Activated CD4-positive, alpha-beta T cell treated with anti-CD3 and anti-CD28 coated beads for 36 hours (primary cell): ENCODE measurements at regions not wholly inside any gene's neighbourhood (a gene's known extent, or its start where the extent isn't known, plus 50 kb on each side); places are given as distances from the start of the nearest gene placed in this dataset.
"Not testable (repeated sequence)": the region's sequence is repeated elsewhere in the genome, so short reads cannot be mapped to it uniquely, and the experiment has no call there.

ENCODE experiments used
- ATAC-seq: fragments of 200-7000 bp; cut with Tn5 transposase; one replicate; pipeline ENCODE4 v1.10.0; 2021; ENCODE audit warnings: mild to moderate bottlenecking, moderate library complexity
- CTCF ChIA-PET: fragments of 350-600 bp; sonication (Branson Sonifier 250); formaldehyde crosslinking; loops from one replicate; lab custom pipeline; 2021; ENCODE audit warnings: antibody characterized with exemption; lab: Charles Lee
- POLR2A ChIA-PET: fragments of 350-600 bp; sonication (Branson Sonifier 250); formaldehyde crosslinking; loops from one replicate; lab custom pipeline; 2021; ENCODE audit warnings: antibody characterized with exemption, inconsistent platforms; lab: Charles Lee
- DNase-seq: peaks from one replicate; pipeline ENCODE4 v3.0.0-alpha.2; 2020
- H3K27ac Mint-ChIP-seq: one replicate; pipeline ENCODE4 v1.8.0; 2021; ENCODE audit warnings: mixed read lengths
- H3K27me3 Mint-ChIP-seq: one replicate; pipeline ENCODE4 v1.8.0; 2021; ENCODE audit warnings: mixed read lengths
- H3K36me3 Mint-ChIP-seq: one replicate; pipeline ENCODE4 v1.8.0; 2021; ENCODE audit warnings: low read depth, mixed read lengths
- H3K4me1 Mint-ChIP-seq: one replicate; pipeline ENCODE4 v1.8.0; 2021; ENCODE audit warnings: mixed read lengths
- H3K4me3 Mint-ChIP-seq: one replicate; pipeline ENCODE4 v1.8.0; 2021; ENCODE audit warnings: mild to moderate bottlenecking, moderate library complexity, mixed read lengths
- H3K9me3 Mint-ChIP-seq: one replicate; pipeline ENCODE4 v1.8.0; 2021; ENCODE audit warnings: low read depth, mixed read lengths
- intact Hi-C, 2 experiments: fragments of 100-400 bp; cut with DNase I in 1 of 2; cut with micrococcal nuclease in 1 of 2; formaldehyde crosslinking; loops; one replicate each; pipeline versions ENCODE4 v1.14.2 to v1.15.1; 2022 to 2024; cut with DNase I, micrococcal nuclease

GRCh38 chr14:98203421-98203820 lies 1068.6 kb downstream of the BCL11B start:
- H3K9me3 Mint-ChIP-seq, result no peaks in the 10 kb centered on the region
- H3K27me3 Mint-ChIP-seq, result no peaks in the 10 kb centered on the region
- peak overlapping the region; percentile 91 for H3K27ac Mint-ChIP-seq
- ATAC-seq (no peak), DNase-seq (no peak)
- H3K4me3 Mint-ChIP-seq, result peak overlapping the region; percentile 68
- ChIA-PET POLR2A (interaction anchor here (0.9 kb wide), 1 partner anchor 27 kb away, joined by 3 read pairs; no protein-coding TSS in a partner anchor), CTCF (no interaction called here)
- peaks cover 88% of the 10 kb centered on the region for H3K4me1 Mint-ChIP-seq
- intact Hi-C loops, result no loop called here
- H3K36me3 Mint-ChIP-seq, result peaks cover 3% of the 10 kb centered on the region

GRCh38 chr14:98204139-98204538 lies 1067.9 kb downstream of the BCL11B start:
- ATAC-seq, result peak; percentile 25
- H3K27me3 Mint-ChIP-seq, result no peaks in the 10 kb centered on the region
- intact Hi-C loops, result no loop called here

GRCh38 chr14:98207415-98207814 lies 1064.6 kb downstream of the BCL11B start:
- POLR2A ChIA-PET, result no interaction called here
- DNase-seq (no peak), ATAC-seq (no peak)
- H3K4me1 Mint-ChIP-seq, result peaks cover 90% of the 10 kb centered on the region
- peaks cover 4% of the 10 kb centered on the region for H3K36me3 Mint-ChIP-seq
- intact Hi-C loops, result no loop called here
- no peaks in the 10 kb centered on the region for H3K9me3 Mint-ChIP-seq
- H3K27ac Mint-ChIP-seq, result peak overlapping the region; percentile 95
- no peaks in the 10 kb centered on the region for H3K27me3 Mint-ChIP-seq
- H3K4me3 Mint-ChIP-seq, result peak overlapping the region; percentile 25
- CTCF ChIA-PET, result no interaction called here

More at GRCh38 chr14:98204139-98204538, 1067.9 kb downstream of the BCL11B start:
- H3K27ac Mint-ChIP-seq, result peak overlapping the region; percentile 91
- H3K4me3 Mint-ChIP-seq, result peak overlapping the region; percentile 68
- POLR2A ChIA-PET, result interaction anchor here (0.6 kb wide), 1 partner anchor 8 kb away, joined by 6 read pairs; no protein-coding TSS in a partner anchor
- CTCF ChIA-PET, result interaction anchor here (1.2 kb wide), 1 partner anchor 8 kb away, joined by 6 read pairs; no protein-coding TSS in a partner anchor
- DNase-seq, result no peak
- peaks cover 3% of the 10 kb centered on the region for H3K36me3 Mint-ChIP-seq
- H3K9me3 Mint-ChIP-seq, result no peaks in the 10 kb centered on the region
- H3K4me1 Mint-ChIP-seq, result peaks cover 88% of the 10 kb centered on the region

GRCh38 chr14:98208211-98208611 lies 1063.8 kb downstream of the BCL11B start:
- Mint-ChIP-seq H3K4me1 (peaks cover 93% of the 10 kb centered on the region), H3K27ac (peak overlapping the region; percentile 95), H3K4me3 (peak overlapping the region; percentile 25), H3K36me3 (peaks cover 4% of the 10 kb centered on the region), H3K9me3 (no peaks in the 10 kb centered on the region), H3K27me3 (no peaks in the 10 kb centered on the region)
- CTCF ChIA-PET, result interaction anchor here (1.5 kb wide), 1 partner anchor 68 kb away, joined by 3 read pairs; no protein-coding TSS in a partner anchor
- DNase-seq (no peak), ATAC-seq (no peak)
- POLR2A ChIA-PET, result interaction anchor here (0.6 kb wide), 1 partner anchor 12 kb away, joined by 9 read pairs; no protein-coding TSS in a partner anchor
- intact Hi-C loops, result no loop called here

GRCh38 chr14:98208943-98209342 lies 1063.1 kb downstream of the BCL11B start:
- peaks cover 92% of the 10 kb centered on the region for H3K4me1 Mint-ChIP-seq
- DNase-seq (no peak), ATAC-seq (no peak)
- H3K27me3 Mint-ChIP-seq, result no peaks in the 10 kb centered on the region
- no peak overlapping the region for H3K4me3 Mint-ChIP-seq
- intact Hi-C loops, result no loop called here
- peak overlapping the region; percentile 95 for H3K27ac Mint-ChIP-seq
- ChIA-PET CTCF (interaction anchor here (1.1 to 1.5 kb wide), 4 partner anchors 9 to 69 kb away, joined by 3 to 6 read pairs (median 4); no protein-coding TSS in a partner anchor), POLR2A (no interaction called here)
- no peaks in the 10 kb centered on the region for H3K9me3 Mint-ChIP-seq
- peaks cover 4% of the 10 kb centered on the region for H3K36me3 Mint-ChIP-seq

- Mint-ChIP-seq H3K36me3 (peaks cover 4% of the 10 kb centered on the region), H3K4me1 (peaks cover 91% of the 10 kb centered on the region), H3K4me3 (peak overlapping the region; percentile 60), H3K27me3 (no peaks in the 10 kb centered on the region), H3K9me3 (no peaks in the 10 kb centered on the region), H3K27ac (peak overlapping the region; percentile 95)
- ATAC-seq (peak; percentile 70), DNase-seq (peak; percentile 73)
- ChIA-PET POLR2A (interaction anchor here (0.6 kb wide), 3 partner anchors 12 to 89 kb away, joined by 3 read pairs; no protein-coding TSS in a partner anchor), CTCF (interaction anchor here (0.7 to 1.5 kb wide), 7 partner anchors 9 to 73 kb away, joined by 3 to 6 read pairs (median 4); no protein-coding TSS in a partner anchor)
- intact Hi-C loops, result no loop called here
Measured at GRCh38 chr14:98210045-98210672, 1061.8 kb downstream of the BCL11B start.

- Mint-ChIP-seq H3K4me3 (no peak overlapping the region), H3K9me3 (no peaks in the 10 kb centered on the region), H3K4me1 (peaks cover 35% of the 10 kb centered on the region), H3K27me3 (no peaks in the 10 kb centered on the region), H3K27ac (no peak overlapping the region), H3K36me3 (no peaks in the 10 kb centered on the region)
- ATAC-seq (no peak), DNase-seq (no peak)
- POLR2A ChIA-PET, result no interaction called here
- CTCF ChIA-PET, result interaction anchor here (1.2 kb wide), 1 partner anchor 31 kb away, joined by 4 read pairs; no protein-coding TSS in a partner anchor
- intact Hi-C loops, result no loop called here
Measured at GRCh38 chr14:98217530-98217929, 1054.5 kb downstream of the BCL11B start.

GRCh38 chr14:98218218-98218617 lies 1053.8 kb downstream of the BCL11B start:
- intact Hi-C loops, result loop anchor here in 1 of 2 experiments (2.0 kb wide), 1 partner anchor 23 kb away; no protein-coding TSS in a partner anchor
- H3K9me3 Mint-ChIP-seq, result no peaks in the 10 kb centered on the region
- CTCF ChIA-PET, result interaction anchor here (1.2 to 1.3 kb wide), 2 partner anchors 9 to 32 kb away, joined by 4 read pairs; no protein-coding TSS in a partner anchor
- H3K4me3 Mint-ChIP-seq, result no peak overlapping the region
- ATAC-seq, result no peak
- H3K36me3 Mint-ChIP-seq, result no peaks in the 10 kb centered on the region
- POLR2A ChIA-PET, result no interaction called here
- no peak for DNase-seq
- H3K27ac Mint-ChIP-seq, result no peak overlapping the region
- no peaks in the 10 kb centered on the region for H3K27me3 Mint-ChIP-seq
- H3K4me1 Mint-ChIP-seq, result peaks cover 37% of the 10 kb centered on the region

- Mint-ChIP-seq H3K27ac (no peak overlapping the region), H3K4me1 (peaks cover 36% of the 10 kb centered on the region), H3K27me3 (no peaks in the 10 kb centered on the region), H3K36me3 (no peaks in the 10 kb centered on the region), H3K4me3 (no peak overlapping the region), H3K9me3 (no peaks in the 10 kb centered on the region)
- POLR2A ChIA-PET, result no interaction called here
- DNase-seq (peak; percentile 63), ATAC-seq (peak; percentile 85)
- CTCF ChIA-PET, result interaction anchor here (1.3 to 1.6 kb wide), 2 partner anchors 10 kb away, joined by 4 read pairs; no protein-coding TSS in a partner anchor
- intact Hi-C loops, result loop anchor here (1.0 to 10.0 kb wide), 6 partner anchors 15 to 1053 kb away; partner anchors contain the start of gene BCL11B (in 1 of the 2)
Measured at GRCh38 chr14:98219638-98220037, 1052.4 kb downstream of the BCL11B start.

GRCh38 chr14:98223106-98223505 lies 1048.9 kb downstream of the BCL11B start:
- Mint-ChIP-seq H3K4me1 (peaks cover 66% of the 10 kb centered on the region), H3K27ac (peak overlapping the region; percentile 87), H3K27me3 (no peaks in the 10 kb centered on the region), H3K9me3 (peaks cover 8% of the 10 kb centered on the region), H3K4me3 (peak overlapping the region; percentile 49), H3K36me3 (peaks cover 11% of the 10 kb centered on the region)
- DNase-seq (no peak), ATAC-seq (no peak)
- CTCF ChIA-PET, result interaction anchor here (0.7 to 1.0 kb wide), 2 partner anchors 43 to 83 kb away, joined by 3 read pairs; no protein-coding TSS in a partner anchor
- intact Hi-C loops, result loop anchor here (5.0 to 10.0 kb wide), 3 partner anchors 248 to 1049 kb away; partner anchors contain the start of gene BCL11B (in 1 of the 2)
- POLR2A ChIA-PET, result no interaction called here

GRCh38 chr14:98223710-98224109 lies 1048.3 kb downstream of the BCL11B start:
- H3K27me3 Mint-ChIP-seq, POLR2A ChIA-PET, H3K9me3 Mint-ChIP-seq: not testable (repeated sequence)
- Mint-ChIP-seq H3K4me1 (peaks cover 72% of the 10 kb centered on the region), H3K36me3 (peaks cover 11% of the 10 kb centered on the region), H3K4me3 (peak overlapping the region; percentile 49), H3K27ac (peak overlapping the region; percentile 87)
- CTCF ChIA-PET, result interaction anchor here (0.6 to 1.1 kb wide), 4 partner anchors 8 to 388 kb away, joined by 3 to 4 read pairs (median 3); no protein-coding TSS in a partner anchor
- DNase-seq (peak; percentile 53), ATAC-seq (peak; percentile 63)
- intact Hi-C loops, result loop anchor here (5.0 to 10.0 kb wide), 3 partner anchors 249 to 1049 kb away; partner anchors contain the start of gene BCL11B (in 1 of the 2)
